ENCODE measurements at regions not wholly inside any gene's neighbourhood (a gene's known extent, or its start where the extent isn't known, plus 50 kb on each side); places are given as distances from the start of the nearest gene placed in this dataset.
"Not testable (repeated sequence)": the region's sequence is repeated elsewhere in the genome, so short reads cannot be mapped to it uniquely, and the experiment has no call there.

DNA sequence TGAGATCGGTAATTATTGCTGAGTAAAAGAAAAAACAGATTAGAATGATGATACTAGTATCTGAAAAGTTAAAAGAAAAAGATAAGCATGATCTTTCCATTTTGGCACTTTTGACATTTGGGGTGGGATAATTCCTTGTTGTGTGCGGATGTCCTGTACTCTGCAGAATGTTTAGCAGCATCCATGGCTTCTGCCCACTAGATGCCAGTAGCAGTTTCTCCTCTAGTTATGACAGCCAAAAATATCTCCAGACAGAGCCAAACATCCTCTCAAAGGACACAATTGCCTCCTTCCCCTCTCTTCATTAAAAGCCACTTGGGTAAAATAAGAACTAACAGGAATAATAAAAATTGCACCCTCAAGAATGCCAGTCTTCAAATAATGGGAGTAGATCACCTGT is 468.8 kb upstream of the GRM7 start:
- no peak for DNase-seq

- DNase-seq = no peak
Observed at GRCh38 chr3:6394944-6395343, 466.0 kb upstream of the GRM7 start.

DNA sequence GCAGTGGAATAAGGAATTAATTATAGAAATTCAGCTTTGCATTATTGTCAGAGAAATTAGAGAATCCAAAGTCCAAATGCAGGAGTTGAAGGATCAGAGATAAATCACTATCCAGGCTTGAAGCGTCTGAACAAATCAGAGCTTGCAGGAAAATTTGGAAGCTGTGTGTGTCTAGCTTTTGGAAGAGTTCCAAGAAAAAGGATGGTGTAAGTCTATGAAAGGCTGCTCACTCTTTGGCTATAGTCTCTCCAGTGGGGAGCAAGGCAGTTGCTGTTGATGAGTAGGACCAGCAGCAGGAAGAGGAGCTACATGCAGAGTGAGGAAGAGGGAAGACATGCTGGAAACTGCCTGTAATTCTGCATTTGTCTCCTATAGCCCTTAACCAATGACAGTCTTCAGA is 464.3 kb upstream of the GRM7 start:
- DNase-seq = no peak

GRCh38 chr3:6402666-6403065 is 458.2 kb upstream of the GRM7 start:
- DNase-seq = not testable (repeated sequence)

DNA sequence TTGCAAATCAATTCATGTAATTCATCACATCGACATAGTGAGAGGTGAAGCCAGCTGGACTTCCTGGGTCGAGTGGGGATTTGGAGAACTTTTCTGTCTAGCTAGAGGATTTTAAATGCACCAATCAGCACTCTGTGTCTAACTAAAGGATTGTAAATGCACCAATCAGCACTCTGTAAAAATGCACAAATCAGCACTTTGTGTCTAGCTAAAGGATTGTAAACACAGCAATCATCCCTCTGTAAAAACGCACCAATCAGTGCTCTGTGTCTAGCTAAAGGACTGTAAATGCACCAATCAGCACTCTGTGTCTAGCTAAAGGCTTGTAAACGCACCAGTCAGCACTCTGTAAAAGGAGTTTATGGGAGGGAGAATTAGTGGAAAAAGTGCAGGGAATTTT is 454.0 kb upstream of the GRM7 start:
- not testable (repeated sequence) for DNase-seq

DNA sequence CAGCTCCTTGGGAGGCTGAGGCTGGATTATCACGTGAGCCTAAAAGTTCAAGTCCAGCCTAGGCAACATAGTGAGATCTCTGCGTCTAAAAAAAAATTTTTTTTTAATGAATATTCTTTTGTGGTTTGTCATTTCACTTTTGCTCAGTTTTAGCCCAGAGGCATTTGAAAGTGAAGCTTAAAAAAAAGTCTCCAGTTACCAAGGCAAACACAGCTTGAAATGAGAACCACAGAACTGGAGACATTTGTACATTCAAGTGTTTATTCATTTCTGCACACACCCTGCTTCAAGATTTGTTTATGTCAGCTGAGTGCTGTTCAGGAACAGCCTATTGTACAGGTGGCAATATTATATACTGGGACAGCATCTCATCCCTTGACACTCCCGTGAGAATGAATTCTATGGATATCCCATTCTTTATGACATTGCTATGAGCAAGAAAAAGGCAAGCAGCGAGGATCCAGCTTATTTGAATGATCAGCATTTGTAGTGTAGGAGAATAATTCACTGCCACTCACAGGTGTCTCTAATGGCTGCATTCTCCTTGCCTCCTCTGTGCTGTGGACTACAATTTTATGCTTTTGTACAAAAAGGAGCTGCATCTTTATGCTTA is 444.8 kb upstream of the GRM7 start:
- no peak for DNase-seq

GRCh38 chr3:6417174-6417573 is 443.7 kb upstream of the GRM7 start:
- DNase-seq = no peak

- no peak for DNase-seq
Observed at GRCh38 chr3:6418485-6418884, 442.4 kb upstream of the GRM7 start.

DNA sequence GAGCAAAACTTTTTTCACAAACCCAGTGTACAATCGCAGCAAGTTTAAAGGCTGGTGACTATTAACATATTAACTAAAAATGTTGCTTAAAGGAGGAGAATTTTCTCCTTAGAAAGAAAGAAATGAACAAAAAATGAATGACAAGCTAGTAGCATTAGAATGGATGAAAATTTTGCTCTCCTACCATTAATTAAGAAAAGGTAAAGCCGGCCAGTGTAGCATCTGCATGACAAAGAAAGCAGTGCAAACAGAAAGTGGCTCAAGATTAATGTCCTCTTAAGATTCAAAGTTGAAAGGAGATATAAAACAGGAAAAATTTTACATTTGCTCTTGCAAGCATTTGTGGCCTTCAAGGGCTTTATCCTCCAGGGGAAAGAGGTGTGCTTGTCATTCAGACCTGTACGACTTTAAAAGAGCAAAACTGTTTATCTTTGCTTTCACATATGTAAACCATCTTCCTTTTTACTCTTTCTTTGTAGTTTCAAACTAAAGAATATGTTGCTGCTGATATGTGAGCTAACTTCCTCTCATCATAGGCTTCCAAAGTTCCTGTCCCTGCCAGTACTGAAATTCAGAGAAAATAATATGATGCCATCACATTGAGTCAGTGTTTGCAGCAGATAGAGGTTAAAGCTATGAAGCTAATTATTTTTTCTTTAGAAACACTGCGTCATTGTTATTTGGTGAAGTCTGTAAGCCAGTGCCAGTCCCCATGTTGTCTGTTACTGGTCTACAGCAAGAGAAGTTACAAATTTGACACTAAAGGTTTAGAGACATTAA is 439.1 kb upstream of the GRM7 start:
- DNase-seq = no peak

DNA sequence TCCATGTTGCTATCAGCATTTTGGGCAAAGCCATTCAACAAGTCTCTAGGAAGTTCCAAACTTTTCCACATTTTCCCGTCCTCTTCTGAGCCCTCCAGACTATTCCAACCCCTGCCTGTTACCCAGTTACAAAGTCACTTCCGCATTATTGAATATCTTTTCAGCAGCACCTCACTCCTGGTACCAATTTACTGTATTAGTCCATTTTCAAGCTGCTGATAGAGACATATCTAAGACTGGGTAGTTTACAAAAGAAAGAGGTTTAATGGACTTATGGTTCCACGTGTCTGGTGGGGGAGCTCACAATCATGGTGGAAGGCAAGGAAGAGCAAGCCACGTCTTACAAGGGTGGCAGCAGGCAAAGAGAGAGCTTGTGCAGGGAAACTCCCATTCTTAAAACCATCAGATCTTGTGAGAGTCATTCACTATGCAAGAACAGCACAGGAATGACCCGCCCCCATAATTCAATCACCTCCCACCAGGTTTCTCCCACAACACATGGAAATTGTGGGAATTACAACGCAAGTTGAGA is 435.6 kb upstream of the GRM7 start:
- no peak for DNase-seq

GRCh38 chr3:6428276-6428675 is 432.6 kb upstream of the GRM7 start:
- DNase-seq = not testable (repeated sequence)

GRCh38 chr3:6435951-6436350 is 425.0 kb upstream of the GRM7 start:
- no peak for DNase-seq

DNA sequence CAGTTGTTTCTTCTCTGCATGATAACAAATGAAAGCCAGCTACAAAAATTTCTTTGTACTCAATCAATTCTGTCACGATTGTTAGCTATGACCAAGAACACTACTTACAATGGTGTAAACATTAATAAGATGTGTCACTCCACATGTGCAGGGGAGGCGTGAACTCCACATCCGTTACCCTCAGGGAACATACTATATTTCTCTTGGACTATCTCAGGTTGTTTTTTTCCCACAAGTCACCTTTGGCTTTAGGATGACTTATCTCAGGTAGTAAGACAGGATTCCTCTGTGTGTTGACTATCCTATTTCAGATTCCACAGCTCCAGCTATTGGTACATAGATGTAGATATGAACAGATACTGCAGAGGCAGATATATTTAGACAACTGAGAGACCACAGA is 423.3 kb upstream of the GRM7 start:
- no peak for DNase-seq

DNA sequence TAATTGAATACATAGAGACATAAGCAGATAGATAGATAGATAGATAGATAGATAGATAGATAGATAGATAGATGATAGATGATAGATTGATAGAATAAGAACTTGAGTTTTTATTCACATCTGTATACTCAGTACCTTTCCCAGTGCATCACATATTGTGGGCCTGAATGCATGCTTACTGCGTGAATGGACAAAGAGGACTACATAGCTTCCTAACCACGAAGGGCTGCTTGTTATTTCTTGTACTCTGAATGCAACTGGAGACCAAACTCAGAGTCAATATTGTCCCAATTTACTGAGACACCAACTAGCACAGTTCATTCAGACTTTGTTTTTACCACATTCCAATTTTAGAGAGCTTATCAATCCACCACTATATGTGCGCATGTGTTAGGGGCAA is 422.9 kb upstream of the GRM7 start:
- no peak for DNase-seq

GRCh38 chr3:6439226-6439625 is 421.7 kb upstream of the GRM7 start:
- no peak for DNase-seq

GRCh38 chr3:6439824-6440223 is 421.1 kb upstream of the GRM7 start:
- DNase-seq = no peak

- DNase-seq = no peak
Observed at GRCh38 chr3:6444888-6445658, 415.8 kb upstream of the GRM7 start.

GRCh38 chr3:6447166-6447801 is 413.6 kb upstream of the GRM7 start:
- no peak for DNase-seq

DNA sequence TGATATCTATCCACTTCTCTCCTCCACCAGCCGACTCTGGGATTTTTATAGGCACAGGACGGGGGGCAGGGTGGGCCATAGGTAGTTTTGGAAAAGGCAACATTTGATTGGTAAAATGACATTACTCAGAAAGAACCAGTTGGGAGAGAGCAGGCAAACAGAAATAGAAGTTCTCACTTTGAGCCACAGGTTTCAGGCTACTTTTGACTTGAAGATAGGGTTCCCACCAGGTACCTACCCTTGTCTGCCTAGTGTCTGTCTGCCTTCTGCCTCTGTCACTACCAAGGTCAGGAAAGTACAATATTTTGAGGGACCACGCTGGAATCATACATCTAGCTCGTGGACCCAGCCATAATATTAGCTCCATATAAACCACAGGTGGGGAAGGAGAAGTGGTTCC is 412.9 kb upstream of the GRM7 start:
- no peak for DNase-seq

DNA sequence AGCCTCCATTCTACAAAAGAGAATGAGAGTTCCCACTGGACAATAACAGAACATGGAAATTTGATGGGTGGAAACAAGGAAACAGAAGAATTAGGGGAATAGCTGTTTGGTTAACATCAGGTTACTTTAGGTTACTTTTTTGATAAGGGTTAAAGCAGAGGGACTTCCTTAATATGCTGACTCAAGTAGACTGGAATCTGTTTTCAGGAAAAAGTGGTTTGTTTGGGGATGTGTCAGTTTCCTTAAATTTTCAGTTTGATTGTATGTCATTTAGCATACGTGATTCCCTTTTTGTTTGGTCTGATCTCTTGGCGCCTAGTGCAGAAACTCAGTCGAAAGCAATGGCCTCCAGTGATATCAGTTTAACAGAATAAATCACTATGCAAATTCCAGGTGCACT is 411.8 kb upstream of the GRM7 start:
- DNase-seq = no peak

GRCh38 chr3:6452974-6453373 is 407.9 kb upstream of the GRM7 start:
- DNase-seq = no peak

DNA sequence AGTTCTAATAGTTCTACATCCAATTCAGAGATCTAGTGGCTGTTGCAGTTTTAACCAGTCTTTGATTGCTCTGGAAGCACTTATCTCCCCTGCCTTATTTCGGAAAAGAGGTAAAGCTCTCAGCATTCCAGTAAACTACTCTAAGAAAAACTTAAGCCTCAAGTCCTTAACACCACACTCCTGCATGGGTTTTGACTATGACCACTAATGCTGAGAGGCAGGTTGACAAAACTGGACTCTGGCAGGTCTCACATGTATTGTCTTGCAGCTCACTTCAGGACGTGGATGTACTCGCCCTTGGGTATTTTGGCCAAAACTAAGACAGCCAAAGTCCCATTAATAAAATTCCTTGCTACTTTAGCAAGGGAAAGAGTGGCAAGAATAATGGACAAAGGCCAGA is 405.9 kb upstream of the GRM7 start:
- DNase-seq = no peak

DNA sequence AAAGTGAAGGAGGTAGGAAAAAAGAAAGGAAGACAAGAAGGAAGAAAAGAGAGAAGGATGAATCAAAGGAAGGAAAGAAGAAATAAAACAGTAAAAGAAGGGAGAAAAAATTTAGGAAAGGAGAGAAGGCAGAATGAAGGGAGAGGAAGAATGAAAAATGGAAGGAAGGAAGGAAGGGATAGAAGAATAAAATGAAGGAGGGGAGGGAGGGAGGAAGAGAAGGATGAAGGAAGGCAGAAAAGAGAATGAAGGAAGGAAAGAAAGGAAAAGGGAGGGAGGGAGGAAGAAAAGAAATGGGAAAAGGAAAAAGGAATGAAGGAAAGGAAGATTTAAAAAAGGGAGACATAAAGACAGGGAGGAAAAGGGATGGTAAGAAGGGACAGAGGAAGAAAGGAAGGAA is 393.7 kb upstream of the GRM7 start:
- DNase-seq = no peak

Data from activated CD4-positive, alpha-beta T cell treated with anti-CD3 and anti-CD28 coated beads, Interleukin-10, Interleukin-2, amounts not matched to agents 100 ng/mL and 50 ng/mL, durations not matched to agents 16 hours and 8 hours (primary cell).